NCI-H446 treated with DMSO at 0.1 percent for 48 hours (cell line): ENCODE measurements at regions not wholly inside any gene's neighbourhood (a gene's known extent, or its start where the extent isn't known, plus 50 kb on each side); places are given as distances from the start of the nearest gene placed in this dataset.
"Not testable (repeated sequence)": the region's sequence is repeated elsewhere in the genome, so short reads cannot be mapped to it uniquely, and the experiment has no call there.

Experiments
- DNase-seq: peaks from one replicate; lab custom pipeline; 2025; lab: John Stamatoyannopoulos, UW

DNA sequence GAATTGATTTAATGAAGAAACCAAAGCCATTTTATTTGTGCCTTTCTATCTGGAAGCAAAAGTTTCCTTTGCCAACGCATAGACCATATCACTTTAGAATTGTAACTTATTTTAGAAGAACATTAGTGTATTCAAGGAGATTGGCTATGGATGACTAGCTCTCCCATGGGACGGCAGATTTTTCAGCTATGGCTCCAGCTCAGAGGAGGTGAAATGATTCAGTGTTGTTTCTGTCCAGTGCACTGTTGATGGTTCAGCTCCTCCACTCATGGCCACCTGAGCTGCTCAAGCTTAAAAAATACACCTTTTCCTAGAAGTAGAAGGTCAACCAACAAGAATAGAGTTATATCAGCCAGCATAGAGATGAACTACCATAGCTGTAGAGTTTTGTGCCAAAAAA is 1597.5 kb upstream of the PIK3C3 start:
- no peak for DNase-seq

DNA sequence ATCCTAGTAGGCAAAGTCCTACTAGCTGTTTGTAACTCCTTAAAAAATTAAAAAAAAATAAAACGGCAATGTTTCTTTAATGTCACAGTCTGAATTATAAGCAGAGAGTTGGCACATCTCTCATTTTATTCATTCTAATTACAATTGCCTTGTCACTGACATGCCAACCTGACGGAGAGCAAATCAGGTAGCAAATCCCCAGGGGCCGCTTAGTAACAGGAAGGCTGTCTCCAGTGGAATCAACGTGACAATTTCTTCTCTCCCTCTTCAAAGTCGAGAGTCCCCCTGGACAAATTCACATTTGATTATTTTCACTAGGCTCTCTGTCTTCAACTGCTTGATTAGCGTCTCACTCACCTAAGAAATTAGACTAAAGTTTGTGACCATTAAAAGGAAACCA is 1598.9 kb upstream of the PIK3C3 start:
- DNase-seq, result no peak

DNA sequence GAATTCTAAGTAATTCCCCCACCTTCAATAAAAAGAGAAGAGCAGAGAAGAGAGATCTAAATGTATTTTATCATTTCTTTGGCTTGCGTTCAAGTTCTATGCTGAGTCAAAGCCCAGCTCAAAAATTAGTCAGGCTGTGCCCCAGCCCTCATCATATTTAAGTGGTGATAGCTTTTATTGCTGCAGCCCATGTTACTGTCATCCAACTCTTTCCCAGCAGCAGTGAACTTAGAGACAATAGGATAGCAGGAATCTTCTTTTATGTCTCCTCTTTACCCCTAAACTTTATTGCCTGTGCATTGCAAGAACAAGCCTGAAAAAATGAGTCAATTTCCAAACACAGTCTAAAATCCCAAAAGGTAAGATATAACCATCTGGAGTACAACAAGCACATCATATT is 1599.3 kb upstream of the PIK3C3 start:
- DNase-seq, result peak; percentile 17

DNA sequence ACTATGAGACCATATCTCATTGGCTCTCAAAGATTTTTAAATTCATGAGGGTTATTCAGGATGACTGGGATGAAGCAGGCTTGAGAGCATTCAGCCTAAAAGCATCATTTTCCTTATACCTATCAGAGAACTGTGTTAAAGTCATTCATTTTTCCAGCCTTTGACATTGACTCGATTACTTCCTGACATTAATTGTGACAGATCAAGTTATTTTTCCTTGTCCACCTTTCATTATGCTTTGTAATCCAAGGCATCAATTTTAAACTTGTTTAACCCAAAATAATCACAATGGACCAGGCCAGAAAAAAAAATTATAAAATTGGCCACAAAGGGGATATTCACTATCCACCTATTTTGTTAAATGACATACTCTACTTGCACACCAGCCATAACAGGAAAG is 1606.8 kb upstream of the PIK3C3 start:
- no peak for DNase-seq

DNA sequence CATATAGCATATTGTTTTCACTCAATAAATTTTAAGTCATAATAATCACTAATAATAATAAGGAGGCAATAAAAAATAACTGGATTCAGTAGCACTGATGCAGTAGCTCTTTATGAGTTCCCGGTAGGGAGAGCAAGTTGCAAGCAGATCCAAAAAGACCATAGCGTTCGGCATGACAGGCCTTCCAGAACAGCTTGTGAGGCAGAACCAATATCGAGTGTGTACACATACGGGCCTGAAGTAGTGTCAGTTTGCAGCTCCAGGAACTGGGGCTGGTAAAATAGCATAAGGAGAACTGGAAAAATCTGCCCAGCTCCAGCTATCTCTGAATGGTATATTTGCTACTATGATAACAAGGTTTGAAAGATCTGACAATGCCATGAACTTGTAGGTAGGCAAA is 1607.8 kb upstream of the PIK3C3 start:
- DNase-seq, result no peak

DNA sequence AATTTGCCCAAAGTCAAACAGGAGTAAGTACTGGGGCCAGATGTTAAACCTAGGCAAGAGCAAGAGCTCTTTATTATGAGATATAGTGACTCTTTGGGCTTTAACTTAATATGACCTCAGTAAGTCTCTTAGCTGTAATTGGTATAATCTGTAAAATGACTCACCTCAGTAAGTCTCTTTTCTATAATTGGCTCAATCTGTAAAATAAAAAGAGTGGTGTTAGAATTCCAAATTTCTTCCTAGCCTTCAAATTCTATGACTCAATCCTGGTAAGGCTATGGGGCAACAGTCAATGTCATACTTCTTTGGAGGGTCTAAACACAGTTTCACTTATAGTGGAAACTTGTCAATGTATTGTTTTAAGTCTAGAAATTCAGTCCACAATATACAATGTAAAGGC is 1608.9 kb upstream of the PIK3C3 start:
- DNase-seq, result no peak

DNA sequence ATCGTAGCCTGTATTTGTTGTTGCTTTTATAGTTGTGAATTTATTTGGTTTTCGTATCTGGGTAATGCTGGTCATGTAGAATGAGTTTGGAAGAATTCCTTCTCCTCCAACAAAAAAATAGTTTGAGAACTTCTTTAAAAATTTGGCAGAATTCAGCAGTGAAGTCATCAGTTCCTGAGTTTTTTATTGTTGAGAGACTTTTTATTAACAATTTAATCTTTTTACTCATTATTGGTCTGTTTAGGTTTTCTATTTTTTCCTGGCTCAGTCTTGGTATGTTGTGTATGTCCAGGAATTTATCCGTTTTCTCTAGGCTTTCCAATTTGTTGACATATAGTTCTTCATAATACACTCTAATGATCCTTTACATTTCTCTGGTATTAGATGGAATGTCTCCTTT is 1613.3 kb upstream of the PIK3C3 start:
- no peak for DNase-seq

DNA sequence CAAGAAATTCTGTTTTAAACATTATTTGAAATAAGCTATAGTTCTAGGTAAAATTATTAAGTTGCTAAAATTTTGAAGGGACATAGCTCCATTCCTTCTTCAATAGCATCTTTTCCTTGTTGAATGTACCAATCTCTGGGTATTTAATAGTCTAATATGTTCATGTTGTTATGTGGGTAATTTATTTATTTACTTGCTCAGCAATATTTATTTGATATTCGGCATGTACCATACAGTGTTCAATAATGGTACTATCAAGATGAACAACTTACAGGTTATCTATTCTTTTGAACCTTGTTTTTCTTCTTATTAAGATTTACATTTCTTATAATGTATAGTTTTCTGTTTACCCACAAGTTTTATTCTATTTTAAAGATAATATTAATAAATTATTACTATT is 1616.8 kb upstream of the PIK3C3 start:
- DNase-seq, result no peak

DNA sequence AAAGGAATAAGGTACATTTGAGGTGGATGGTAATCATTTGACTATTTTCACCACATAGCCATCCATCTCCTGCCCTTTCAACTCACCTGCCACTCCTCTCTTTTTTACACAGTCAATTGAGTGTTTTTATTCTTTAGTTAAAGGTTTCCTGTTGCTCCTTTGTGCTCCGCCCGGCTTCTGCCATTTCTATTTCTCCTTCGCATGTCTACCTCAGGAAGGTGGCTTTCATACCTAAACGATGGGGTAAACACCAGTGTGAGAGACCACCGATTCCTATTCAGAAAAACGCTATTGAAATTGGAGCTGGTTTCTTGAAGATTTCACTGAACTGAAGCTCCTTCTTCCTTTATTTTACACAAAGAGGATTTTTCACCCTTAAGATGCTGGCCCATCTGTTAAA is 1628.0 kb upstream of the PIK3C3 start:
- DNase-seq, result no peak

DNA sequence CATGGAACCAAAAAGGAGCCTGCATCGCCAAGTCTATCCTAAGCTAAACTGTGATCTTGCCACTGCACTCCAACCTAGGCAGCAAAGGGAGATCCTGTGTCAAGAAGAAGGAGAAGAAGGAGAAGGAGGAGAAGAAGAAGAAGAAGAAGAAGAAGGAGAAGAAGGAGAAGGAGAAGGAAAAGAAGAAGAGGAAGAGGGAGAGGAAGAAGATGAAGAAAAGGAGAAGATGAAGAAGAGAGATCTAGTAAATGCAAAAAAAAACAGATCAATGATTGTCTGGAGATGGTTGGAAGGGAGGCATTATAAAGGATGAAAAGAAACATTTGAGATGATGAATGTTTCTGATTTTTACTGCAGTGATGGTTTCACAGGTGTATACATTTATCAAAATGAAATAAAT is 1629.0 kb upstream of the PIK3C3 start:
- DNase-seq, result no peak

DNA sequence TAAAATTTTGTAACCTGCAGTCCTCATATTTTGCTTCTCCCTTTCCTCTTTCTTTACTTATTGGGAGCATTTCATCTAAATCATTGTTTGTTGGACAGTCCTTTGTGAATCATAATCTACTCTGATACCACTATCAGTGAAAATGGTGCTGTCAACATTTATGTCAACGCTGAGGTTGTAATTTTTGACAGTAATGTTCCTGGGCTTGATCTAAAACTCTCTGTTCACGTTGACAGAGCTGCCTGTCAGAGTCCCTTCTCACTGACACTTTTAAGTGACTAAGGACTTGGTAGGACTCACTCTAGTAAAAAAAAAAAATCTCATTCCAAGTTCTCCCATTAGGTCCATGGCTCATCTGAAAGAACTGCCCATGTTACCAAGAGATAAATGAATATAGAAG is 1640.8 kb upstream of the PIK3C3 start:
- DNase-seq, result no peak

DNA sequence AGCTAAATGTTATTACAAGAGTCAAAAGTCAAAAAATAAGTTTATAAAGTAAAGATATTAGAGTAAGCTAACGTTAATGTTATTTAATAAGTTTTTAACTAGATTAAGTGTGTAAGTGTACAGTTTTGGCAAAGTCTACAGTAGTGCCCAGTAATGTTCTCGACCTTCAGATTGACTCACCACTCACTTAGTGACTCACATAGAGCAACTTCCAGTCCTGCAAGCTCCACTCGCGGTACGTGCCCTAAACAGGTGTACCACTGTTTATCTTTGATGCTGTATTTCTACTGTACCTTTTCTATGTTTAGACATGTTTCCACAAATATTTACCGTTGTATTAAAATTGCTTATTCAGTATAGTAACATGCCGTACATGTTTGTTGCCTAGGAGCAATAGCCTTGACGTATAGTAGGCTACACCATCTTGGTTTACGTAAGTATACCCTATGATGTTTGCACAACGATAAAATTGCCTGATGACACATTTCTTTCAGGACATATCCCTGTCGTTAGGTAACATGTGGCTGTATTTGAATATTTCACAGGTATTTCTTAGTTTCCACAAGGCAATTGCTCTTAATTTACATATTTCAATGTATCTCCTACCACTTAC is 1641.9 kb upstream of the PIK3C3 start:
- no peak for DNase-seq

DNA sequence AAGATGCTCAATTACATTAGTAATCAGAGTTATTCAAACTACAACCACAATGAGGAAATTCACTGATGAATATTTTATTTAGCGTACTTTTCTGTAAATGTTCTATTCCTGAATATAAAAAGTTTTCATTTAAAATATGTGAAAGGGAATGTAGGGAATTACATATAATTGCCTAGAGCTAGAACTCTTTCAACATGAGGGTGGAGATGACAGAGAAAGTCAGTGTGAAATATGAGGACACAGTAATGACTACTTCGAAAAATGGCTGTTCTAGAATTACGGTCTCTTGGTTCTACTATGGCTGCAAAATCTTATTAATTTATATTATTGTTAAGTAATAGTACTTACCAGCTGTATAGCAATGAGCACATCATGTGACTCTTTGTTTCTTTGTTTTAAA is 1647.4 kb upstream of the PIK3C3 start:
- DNase-seq, result no peak

DNA sequence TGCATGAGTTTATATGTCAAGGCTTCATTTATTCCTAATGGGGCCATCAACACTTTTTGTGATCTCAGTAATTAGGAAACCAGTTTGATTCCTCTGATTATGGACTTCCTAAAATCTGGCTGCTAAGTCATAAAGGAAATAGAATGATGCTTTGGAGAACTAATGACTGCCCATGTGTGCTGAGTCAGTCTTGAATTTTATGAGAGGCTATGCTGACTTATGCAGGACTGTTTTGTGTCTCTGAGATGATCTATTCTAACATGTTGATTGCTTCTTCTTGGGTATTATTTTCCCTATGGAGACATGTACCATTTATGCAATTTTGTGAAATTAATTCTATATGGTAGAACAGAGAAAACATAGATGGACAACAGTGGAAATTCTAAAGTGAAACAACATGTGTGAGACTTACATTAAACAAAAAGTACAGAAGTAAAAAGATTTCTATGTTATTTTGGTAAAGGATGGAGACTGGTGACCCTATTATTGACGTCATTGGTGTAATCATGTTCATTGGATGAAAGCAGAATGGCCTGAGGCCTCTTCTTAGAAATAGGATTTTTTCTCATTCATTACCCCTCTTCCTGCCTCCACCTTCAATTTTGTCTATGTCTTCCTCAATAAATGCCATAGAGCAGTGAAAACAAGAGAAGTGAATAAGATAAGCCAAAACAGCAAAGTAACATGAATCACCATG is 1658.2 kb upstream of the PIK3C3 start:
- DNase-seq, result no peak

DNA sequence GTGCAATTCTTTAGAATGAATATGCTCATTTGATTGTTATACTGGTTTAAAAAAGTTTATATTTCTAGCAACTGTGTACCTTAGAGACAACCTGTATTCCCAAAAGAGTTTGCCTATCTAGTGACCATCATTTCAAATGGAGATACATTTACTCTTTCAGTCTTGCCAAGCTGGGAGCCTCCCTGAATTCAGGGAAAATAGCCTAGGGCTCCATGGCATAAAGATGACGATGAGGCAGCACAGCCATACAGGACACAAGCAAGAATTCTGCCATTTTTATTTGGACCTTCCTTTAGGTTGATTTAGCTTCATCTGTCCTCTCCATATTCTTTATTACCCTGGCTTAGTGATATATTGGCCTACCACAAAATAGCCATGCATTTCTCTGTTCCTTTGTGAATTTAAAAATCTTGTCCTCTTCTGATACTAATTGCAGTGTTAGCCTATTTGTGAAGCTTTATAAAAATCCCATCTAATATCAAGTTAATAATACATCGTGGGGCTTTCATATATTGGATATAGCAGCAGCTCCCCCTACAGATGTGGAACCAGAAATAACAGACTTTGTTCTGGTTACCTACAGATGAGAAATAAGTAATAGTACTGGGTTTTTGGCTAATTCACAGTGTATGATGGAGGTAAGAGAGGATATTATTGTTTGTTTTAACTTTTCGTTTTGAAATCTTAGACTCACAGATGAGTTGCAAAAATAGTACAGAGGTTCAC is 1661.9 kb upstream of the PIK3C3 start:
- no peak for DNase-seq

DNA sequence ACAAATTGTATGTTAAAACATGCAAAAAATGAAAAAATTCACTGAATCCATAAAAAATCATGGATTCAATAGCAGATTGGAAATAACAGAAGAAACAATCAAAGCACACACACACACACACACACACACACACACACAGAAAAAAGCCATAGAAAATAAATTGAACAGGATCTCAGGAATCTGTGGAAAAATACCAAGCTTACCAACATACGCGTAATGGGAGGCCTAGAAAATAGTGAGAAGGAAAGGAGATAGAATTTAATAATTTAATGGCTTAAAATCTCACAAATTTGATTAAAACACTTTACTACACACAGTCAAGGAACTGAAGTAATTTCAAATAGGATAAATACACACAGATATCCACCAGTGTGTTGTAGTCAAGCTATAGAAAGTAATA is 1671.5 kb upstream of the PIK3C3 start:
- no peak for DNase-seq

DNA sequence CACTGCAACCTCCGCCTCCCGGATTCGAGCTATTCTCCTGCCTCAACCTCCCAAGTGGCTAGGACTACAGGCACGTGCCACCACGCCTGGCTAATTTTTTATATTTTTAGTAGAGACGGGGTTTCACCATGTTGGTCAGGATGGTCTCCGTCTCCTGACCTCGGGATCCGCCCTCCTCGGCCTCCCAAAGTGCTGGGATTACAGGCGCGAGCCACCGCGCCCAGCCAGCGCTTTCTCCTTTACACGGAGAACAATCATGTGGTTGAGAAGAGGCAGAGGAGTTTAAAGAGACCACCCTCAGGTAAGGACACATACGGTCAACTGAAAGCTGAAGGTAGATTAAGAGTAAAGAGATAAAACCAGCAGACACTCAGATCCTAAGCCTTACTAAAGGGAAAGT is 1673.7 kb upstream of the PIK3C3 start:
- not testable (repeated sequence) for DNase-seq

DNA sequence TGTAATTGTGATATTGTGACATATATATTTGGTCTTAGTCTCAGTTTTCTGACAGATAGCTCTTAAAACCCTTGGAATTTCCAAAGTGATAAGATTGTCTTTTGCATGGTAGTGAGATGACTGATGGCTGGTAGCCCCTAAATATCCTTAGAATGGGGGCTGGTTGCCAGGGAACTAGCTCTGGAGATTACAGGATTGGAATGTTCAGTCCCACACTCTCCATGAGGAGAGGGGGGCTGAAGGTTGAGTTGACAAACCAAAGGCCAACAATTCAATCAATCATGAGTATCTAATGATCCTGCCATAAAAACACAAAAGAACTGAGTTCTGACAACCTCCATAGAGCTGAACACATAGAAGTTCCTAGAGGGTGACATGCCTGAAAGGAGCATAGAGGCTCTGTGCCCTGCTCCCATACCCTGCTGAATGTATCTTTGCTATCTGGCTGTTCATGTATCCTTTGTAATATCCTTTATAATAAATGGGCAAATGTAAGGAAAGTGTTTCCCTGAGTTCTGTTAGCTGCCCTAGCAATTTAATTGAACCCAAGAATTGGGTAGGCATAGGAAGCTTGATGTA is 1680.3 kb upstream of the PIK3C3 start:
- no peak for DNase-seq

DNA sequence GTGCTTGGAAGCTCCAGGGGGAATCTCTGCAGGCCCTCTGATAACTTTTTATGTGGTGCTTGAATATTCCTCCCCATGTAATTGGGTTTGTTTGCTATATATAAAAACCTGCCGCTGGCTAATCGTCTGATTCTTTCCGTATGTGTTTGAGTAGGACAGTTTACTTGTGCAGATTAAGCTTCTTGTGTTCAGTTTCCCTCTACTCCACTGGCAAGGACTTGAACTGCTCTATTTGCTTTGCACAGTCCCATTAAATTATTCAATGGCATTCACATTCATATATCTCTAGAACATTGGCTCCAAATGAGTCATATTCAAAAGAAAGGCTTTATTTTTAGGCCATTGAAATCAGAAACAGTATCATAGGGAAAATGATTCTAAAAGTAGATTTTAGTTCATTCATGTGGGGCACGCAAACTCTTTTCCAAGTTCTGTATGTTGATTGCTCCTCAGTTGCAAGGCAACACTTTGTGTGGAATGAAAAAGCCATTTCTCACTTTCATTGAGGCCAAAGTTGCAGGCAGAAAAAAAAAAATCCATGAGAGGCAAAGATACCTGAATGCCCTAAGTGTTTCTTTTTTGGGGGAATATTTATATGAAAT is 1682.3 kb upstream of the PIK3C3 start:
- DNase-seq, result no peak

DNA sequence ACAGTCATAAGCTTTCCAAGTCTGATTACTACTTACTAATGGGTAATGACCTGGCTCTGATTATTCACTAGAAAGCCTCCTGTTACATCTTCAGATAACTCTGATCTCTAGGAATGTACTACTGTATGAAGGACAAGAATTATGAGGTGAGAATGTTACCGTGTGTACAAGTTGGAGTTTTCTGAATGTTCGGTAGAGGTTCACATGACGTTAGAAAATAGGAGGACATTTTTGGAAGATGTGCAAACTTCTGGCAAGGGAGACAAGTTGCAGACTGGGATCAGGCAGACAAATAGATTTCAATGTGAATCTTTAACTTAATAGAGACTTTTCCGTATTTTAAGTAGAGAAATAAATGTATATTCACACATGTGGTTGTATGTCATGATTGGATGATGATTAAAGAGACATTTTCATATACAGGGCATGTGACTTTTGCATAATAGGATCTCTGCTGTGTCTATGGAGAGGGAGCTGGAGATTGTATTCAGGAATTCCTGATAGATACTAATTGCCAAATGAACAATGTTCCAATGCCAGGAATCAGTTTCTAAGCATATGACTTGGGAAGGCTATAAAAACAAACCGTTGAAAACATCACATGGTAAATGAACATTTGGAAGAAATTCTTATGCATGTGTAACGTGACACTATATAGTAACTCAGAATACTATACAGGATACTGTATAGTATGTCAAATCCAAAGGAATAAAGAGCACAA is 1695.8 kb upstream of the PIK3C3 start:
- no peak for DNase-seq

DNA sequence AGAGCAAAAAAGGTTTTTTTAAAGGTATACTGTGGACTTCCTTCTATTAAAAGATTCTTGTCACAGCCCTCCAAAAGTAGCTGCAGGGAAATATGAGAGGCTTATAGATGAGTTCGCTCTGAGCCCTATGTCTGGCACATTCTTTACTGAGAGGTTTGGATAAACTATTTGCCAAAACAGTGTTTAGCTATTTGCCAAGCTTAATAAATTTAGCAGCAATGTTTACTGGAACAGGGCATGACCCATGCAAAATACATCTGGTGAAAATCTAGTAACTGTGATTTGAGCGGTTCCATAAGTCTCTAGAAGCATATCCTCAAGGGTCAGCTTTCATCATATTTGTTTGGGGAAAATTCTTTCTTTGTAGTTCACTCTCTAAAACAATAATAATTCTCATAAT is 1696.7 kb upstream of the PIK3C3 start:
- no peak for DNase-seq

DNA sequence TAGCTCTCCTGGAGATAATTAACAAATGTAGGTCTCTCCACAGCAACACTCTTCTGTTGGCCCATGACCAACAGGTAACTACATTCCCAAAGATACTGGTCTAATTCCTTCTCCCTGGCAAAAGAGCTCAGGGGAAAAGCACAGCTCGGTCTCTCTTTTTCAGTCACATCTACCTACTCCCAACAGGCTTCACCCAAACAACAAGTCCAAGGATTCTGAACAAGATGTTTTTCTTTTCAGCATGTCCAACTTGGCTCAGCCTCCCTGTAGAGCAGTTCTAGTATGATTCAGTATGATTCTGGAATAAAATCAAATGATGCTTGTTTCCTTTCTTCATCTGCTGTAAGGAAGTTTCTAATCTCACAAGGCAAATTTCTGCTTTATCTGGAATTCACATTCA is 1704.8 kb upstream of the PIK3C3 start:
- no peak for DNase-seq
